Islet precursor cell (in vitro differentiated cells): ENCODE measurements at regions not wholly inside any gene's neighbourhood (a gene's known extent, or its start where the extent isn't known, plus 50 kb on each side); places are given as distances from the start of the nearest gene placed in this dataset.
A peak's percentile ranks its signal among the peaks of the same experiment; 100 is the strongest.
"Not testable (repeated sequence)": the region's sequence is repeated elsewhere in the genome, so short reads cannot be mapped to it uniquely, and the experiment has no call there.

ENCODE experiments used
- DNase-seq: peaks from one replicate; pipeline ENCODE4 v3.0.0-alpha.2; 2018

DNA sequence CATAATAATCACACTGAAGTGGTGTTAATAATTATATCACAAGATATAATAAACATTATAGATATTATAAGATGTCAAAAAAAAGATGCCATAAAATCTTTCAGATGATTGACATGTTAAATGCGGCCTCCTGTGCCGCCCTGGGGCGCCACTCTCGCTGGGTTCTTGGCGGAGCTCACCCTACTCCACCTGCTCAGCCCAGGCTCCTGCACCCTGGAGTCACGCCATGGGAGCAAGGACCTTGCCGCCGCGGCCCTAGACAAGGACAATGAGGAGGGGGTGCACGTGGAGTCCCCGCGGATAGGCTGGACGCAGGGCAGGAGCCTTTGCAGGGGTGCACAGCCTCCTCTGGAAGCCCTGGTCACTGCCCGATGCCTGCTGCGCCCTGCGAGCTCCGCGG lies 77.5 kb upstream of the ZNF337 start:
- DNase-seq: not testable (repeated sequence)

DNA sequence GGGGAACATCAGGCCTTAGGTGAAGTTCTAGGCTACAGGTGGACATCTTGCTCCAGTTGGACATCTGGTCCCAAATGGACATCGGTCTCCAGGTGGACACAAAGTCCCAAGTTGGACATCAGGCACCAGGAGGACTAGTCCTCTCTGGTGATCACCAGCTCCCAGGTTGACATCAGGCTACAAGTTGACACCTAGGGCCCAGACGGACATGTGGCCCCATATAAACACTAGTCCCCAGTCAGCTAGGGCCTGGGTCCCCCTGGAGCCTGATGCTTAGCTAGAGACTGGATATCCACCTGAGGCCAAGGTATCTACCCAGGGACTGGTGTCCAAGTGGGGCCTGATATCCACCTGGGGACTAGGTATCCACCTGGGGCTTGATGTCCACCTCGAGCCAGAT lies 75.8 kb upstream of the ZNF337 start:
- not testable (repeated sequence) for DNase-seq

DNA sequence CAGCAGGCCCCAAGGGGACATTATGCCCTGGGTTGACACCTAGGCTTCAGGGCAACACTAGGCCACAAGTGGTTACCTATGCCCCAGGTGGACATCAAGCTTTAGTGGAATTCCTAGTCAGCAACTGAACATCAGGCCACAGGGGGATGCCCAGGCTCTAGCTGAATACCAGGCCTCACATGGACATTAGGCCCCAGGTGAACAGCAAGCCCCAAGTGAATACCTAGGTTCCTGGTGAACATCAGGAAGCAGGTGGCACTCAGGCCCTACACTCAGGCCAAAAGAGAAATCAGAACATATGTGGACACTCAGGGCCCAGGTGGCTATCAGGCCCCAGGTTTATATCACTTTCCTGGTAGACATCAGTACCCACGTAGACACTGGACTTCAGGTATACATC lies 75.2 kb upstream of the ZNF337 start:
- DNase-seq: not testable (repeated sequence)

DNA sequence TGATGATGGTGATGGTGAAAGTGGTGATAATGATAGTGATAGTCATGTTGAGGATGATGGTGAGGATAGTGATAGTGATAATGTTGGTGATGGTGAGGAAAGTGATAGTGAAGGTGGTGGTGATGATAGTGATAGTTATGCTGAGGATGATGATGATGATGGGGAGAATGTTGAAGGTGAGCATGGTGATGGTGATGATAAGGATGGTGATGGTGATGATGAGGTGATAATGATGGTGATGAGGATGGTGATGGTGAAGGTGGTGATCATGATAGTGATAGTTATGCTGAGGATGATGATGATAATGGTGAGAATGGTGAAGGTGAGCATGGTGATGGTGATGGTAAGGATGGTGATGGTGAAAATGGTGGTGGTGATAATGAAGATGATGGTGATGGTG lies 64.9 kb upstream of the ZNF337 start:
- no peak for DNase-seq

DNA sequence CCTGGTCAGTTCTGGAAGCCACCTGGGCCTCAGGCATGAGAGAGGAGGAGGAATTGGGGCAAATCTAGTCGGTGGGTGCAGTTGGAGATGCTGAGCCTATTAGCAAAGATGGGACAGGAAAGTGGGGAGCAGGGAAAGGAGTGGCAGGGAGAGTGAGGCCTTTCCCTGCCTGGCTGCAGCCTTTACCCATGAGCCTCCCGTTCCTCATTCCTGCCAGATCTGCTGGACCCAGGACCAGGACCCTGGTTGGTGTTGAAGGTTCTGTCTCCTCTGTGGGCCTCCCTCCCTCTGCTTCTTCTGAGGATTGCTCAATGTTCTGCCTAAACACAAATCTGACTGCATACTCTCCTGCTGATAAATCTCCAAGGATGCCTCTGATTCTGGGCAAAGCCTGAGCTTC lies 64.4 kb upstream of the ZNF337 start:
- DNase-seq: not testable (repeated sequence)

DNA sequence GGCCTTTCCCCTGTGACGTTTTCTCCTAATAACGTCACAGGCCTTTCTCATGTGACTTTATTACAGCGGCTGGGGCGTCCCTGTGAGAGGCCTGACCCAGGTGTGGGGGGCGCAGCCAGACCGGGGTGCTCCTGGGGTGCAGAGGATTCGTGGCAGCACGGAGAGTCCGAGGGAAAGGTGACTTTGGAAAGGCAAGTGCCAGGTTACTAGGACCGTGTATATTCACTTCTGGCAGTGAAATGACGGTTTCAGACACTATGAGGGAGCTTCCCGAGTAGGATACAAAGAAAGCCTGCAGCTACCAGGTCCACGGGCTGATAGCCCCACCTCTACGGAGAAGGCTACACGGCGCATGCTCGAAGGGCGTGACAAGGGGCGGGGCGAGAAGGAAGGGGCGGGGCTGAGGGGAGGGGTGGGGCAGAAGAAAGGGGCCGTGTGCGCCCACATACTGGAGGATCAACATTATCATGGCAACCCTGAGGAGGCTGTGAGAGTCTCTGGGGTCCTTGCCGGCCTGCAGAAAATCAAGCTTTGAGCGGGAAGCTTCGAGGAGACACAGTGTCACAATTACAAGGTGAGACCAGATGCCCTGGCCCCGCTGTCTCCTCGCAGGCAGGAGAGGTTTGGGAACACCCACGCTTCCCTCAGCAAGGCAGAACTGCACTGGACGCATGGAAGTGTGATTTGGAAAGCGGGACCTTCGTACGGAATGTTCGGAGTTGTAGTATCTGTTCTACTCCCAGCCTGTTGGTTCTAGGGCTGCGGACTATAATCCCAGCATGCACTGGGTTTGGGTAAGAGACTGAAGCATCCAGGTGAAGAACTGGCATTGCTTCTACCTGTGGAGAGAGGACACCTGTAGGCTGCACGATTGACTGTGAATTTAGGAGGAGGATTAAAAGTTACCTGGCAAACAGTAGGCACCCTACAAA lies 54.4 kb upstream of the ZNF337 start:
- peak; percentile 68 for DNase-seq

DNA sequence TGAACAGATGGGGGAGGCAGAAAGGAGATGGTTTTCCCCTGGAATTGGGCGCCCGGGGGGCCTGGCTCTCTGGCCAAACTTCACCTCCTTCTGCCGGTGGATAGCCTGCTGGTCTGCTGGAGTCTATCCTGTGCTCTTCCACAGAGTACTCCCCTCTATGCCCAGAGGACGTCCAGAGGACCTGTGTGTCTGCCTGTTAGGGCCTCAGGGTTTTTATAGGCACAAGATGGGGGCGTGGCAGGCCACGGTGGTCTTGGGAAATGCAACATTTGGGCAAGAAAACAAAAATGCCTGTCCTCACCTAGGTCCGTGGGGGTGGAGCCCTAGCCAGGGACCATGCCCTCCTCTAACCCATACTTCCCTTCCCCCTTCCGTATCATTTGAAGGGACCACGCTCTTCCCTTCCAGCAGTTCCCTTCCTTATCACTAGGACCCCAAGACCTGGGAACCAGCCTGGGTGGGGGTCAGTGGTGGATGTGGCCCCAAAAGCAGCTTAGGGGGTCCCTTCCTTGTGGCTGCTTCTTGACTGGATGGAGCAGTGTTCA lies 53.6 kb upstream of the ZNF337 start:
- DNase-seq: no peak

DNA sequence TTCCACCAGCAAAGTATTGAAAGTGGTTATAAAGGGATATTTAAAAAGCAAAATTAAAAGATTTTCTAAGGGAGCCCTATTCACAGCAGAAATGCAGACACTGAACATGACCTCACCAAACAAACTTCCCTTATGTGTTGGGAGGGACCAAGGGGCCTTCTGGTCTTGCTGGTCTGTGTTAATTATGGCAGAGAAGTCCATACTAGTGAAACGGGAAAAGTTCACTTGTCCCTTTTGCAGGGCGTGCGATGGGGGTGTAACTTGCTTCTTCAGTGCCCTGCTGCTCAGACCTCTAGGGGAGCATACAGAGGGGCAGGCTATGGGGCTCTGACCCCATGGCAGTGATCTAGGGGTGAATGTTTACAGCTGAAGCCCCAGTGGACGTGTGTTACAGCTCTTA lies 53.0 kb upstream of the ZNF337 start:
- DNase-seq: peak; percentile 51
